ENCODE measurements at regions not wholly inside any gene's neighbourhood (a gene's known extent, or its start where the extent isn't known, plus 50 kb on each side); places are given as distances from the start of the nearest gene placed in this dataset.

DNA sequence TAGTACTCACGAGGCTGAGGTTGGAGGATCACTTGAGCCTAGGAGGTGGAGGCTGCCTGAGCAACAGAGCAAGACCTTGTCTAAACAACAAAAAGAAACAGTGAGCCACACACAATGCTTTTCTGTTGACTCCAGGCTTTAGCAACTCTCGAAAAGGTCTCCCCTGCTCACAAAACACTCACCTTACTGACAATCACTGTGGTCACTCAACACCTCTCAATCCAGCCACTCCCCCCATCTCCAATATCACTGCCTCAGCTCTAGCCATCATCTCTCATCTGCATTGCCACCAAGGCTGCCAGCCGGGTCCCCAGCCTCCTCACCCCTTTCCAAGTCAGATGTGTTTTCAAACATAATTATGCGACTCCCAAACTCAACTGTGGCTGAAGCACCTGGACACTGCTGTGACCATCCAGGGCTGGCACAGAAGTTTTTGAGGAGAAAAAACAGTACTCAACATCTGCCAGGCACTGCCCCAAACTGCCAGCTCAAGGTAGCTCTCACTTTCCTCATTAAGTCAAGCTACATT is 218.0 kb upstream of the ARID1B start:
- no peak for DNase-seq

- no peak for DNase-seq
Measured at GRCh38 chr6:156557911-156558259, 219.3 kb upstream of the ARID1B start.

DNA sequence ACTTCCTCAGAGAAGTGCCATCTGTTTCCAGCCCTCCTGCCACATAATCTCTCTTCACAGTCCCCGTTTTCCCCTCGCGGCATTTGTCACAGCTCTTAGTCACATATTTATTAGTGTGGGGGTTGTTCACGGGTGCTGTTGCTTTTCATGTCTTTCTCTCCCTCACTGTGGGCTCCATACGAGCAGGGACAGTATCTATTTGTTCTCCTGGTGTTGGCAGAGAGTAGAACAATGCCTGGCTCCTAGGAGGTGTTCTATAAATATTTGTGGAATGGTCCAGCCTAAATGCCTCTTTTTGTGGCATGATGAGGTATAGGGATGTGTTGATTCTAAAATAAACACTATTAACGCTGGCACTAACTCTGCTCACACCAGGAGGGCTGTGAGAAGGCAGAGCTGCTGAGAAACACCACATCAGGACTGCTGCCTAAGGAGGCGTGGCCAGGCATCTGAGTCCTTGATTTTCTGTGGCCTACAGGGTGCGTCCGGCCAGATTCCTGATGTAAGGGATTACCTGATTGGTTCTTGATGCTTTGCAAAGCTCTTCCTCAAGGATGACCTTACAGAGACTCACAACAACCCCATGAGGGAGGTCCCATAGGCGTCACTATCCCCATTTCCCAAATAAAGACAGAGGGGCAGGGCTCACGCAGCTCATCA is 219.8 kb upstream of the ARID1B start:
- DNase-seq = peak; percentile 78

- DNase-seq = no peak
Measured at GRCh38 chr6:156556811-156557210, 220.4 kb upstream of the ARID1B start.

GRCh38 chr6:156555116-156555515 is 222.1 kb upstream of the ARID1B start:
- no peak for DNase-seq

- peak; percentile 85 for DNase-seq
Measured at GRCh38 chr6:156554160-156554559, 223.0 kb upstream of the ARID1B start.

GRCh38 chr6:156552849-156553248 is 224.3 kb upstream of the ARID1B start:
- DNase-seq = no peak

- DNase-seq = no peak
Measured at GRCh38 chr6:156550949-156551348, 226.2 kb upstream of the ARID1B start.

GRCh38 chr6:156545931-156546330 is 231.2 kb upstream of the ARID1B start:
- DNase-seq = no peak

DNA sequence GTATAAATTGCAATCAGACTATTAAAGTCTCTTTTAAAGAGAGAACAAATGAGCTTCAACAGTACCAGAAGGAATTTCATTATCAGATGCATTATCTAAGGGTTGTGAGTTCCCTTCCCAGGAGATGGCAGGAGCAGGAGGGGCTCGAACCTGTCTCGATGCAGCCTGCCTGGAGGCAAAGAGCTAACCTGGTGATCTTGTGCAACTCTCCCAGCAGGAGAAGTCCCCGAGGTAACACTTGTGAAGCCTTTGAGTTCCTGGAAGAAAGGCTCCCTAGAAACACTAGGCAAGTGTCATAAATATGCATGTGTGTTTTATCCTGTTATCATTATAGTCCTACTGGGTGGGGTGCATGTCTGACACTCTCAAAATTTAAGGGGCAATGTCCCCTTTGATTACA is 232.2 kb upstream of the ARID1B start:
- DNase-seq = no peak

- DNase-seq = no peak
Measured at GRCh38 chr6:156544046-156544445, 233.1 kb upstream of the ARID1B start.

GRCh38 chr6:156543431-156543830 is 233.7 kb upstream of the ARID1B start:
- DNase-seq = no peak

DNA sequence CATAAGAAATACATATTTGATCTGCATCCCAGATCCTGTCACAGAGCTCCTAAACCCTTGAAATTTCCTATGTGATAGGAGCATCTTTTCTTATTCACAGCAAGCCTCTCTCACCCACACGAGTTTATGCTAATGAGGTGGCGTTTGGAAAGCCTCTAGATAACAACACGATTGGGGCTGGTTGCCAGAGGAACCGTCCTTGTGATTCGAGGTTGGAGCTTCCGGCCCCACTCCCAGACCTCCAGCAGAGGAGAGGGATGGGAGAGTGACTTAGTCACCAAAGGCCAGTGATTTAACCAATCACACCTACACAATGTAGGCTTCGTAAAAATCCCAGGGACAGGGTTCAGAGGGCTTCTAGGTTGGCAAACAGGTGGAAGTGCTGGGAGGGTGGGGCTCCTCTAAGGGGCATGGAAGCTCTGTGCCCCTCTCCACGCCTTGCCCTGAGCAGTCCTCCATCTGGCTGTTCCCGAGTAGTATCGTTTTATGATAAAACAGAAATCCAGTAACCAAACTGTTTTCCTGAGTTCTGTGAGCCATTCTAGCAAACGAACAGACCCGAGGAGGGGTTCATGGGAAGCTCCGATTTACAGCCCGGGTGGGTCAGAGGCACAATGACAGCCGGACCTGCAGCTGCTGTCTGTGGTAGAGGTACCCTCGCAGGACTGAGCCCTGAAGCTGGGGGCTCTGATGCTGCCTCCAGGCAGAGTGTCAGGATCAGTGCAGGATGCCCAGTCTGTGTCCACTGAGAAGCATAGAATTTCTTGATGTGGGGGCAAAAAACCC is 238.1 kb upstream of the ARID1B start:
- DNase-seq = no peak

- DNase-seq = no peak
Measured at GRCh38 chr6:156534594-156534993, 242.6 kb upstream of the ARID1B start.

GRCh38 chr6:156533872-156534524 is 243.2 kb upstream of the ARID1B start:
- DNase-seq = peak; percentile 81

- DNase-seq = no peak
Measured at GRCh38 chr6:156526081-156526480, 251.1 kb upstream of the ARID1B start.

DNA sequence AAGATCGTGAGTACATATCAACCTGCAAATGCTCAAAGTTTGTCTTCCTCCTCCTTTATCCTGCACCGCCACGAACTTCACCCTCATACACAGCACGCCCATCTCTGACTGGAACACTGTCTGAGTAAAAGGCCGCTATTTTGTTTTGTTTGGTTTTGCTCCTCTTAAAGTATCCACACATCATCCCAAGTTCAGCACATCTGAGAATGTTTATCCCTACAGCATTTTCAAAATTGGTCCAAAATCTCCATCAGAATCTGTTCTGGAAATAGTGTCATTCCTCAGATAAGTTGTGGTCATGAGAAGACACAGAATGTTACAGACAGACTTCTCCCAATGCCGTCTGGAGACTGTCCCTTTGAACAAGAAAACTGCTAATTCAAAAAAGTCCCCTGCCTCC is 251.6 kb upstream of the ARID1B start:
- no peak for DNase-seq

DNA sequence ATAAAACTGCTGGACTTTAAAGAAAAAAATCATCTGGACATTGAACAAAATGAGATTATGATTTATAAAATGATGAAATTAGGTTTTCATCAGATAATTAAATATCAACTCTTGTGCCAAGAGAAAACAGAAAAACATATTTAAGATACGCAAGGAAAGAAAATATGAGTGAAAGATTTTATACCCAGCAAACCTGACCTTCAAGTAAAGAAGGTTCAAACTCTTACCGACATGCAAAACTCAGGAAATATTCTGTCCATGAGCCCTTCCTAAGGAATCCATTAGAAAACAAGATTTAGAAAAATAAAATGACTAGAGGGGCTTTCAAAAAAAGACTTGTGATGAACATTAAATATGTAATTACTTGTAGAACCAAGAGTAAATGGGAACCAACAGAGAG is 257.2 kb upstream of the ARID1B start:
- DNase-seq = no peak

DNA sequence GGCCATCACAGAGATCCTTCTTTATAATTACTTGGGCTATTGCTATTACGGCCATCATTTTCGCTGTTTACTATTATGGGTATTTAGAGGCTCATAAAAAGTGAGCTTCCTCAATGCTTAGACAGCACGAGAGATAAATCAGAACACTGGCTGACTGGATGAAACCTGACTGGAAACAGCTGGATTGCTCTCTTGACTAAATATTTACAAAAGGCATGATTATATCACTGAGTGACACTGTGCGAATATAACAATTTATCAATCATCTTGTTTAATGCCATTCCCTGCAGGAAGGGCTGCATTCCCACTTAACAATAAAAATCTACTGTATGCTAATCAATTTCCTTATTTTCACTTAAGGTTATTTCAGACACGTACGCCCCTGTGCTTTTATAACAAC is 260.1 kb upstream of the ARID1B start:
- DNase-seq = no peak

DNA sequence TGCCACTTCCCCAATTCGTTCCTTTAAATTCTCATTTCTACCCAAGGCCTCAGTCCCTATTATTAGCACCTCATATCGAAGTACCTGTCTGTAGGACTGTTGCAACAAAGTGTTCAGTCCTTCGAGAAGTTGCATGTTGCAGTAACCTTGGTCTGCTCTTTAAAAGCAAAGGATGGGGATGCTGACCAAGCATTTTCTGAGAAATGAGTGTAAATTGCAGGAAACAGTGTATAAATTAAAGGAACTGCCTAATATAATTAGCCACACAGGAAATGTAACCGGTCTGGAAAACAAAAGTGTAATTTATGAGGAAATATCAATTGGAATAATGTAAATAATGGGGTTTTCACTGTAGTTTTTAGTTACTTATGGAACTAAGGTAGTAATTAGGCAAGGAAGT is 261.9 kb upstream of the ARID1B start:
- DNase-seq = no peak

DNA sequence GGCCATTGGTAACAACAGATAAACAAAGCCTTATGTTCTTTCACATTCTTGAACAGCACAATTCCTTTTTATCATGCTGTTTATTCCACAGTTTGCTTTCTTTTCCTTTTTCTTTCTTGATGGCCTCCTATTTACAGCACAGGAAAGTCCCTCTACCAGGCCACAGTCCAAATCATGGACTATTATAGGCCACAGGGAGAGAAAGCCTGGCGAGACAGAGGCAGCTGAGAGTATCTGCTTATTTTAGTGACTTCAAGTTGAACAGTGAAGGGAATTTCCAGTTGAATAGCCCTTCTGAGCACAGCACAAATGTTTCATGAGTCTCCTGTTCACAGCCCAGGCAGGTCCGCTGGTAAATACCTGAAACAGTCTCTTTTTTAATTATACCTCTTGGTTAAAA is 263.7 kb upstream of the ARID1B start:
- no peak for DNase-seq

DNA sequence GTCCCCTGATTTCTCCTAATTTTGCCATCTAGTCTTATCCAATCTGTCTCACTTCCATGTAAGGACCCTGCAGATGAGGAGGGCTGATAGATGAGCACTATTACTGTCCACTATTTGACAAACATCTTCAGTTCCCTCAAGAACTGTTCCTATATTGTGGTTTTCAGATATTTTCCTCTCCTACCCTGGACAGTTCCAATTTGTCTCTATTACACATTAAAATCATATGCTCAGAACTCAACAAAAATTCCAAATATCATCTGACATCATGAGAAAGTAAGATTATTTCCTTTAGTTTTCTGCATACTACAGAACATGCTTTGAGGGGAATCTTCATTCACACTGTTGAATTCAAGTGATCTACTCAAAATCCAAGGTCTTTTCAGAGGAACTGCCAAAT is 265.6 kb upstream of the ARID1B start:
- no peak for DNase-seq

DNA sequence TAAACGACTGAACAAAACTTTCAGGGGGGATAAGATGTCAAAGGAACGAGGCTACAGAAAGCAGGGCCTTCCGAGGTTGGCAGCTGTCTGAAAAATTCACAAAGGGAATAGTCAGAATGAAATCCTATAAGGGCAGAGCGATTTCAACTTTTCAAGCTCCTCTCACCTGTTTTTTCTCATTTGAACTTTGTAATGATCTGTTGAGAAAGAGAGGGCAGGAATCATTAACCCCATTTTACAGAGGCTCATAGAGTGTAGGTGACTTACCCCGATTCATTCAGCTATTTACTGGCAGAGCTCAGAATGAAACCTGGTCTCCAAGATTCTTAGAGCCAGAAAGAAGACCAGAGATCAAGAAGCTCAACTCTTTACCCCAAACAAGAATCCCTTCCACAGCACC is 266.1 kb upstream of the ARID1B start:
- no peak for DNase-seq

- DNase-seq = no peak
Measured at GRCh38 chr6:156510242-156510641, 266.9 kb upstream of the ARID1B start.
